HG03064 (cell line): ENCODE measurements at regions not wholly inside any gene's neighbourhood (a gene's known extent, or its start where the extent isn't known, plus 50 kb on each side); places are given as distances from the start of the nearest gene placed in this dataset.

Source experiments
- ATAC-seq: cut with Tn5 transposase; IDR thresholded peaks from one replicate; pipeline ENCODE4 v1.9.1; 2021; ENCODE audit warnings: low read depth; ENCODE audit not compliant: unreplicated experiment

DNA sequence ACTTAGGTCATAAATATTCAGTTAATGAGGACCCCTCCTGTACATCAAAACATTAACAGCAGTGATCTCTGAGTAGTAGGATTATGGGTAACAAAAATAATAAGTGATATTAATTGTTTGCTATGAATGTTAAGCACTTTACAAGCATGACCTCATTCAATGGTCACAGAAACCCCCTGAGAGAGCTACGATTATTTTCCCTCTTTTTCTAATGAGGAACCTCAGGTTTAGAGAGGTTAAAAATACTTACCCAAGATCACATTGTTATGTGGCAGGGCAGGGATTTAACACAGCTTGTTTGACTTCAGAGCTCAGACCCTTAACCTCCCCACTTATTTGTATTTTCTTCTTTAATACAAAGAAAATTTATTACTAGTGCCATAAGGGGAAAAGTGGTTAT, 228.2 kb downstream of the TBL1XR1 start:
- ATAC-seq = no peak

DNA sequence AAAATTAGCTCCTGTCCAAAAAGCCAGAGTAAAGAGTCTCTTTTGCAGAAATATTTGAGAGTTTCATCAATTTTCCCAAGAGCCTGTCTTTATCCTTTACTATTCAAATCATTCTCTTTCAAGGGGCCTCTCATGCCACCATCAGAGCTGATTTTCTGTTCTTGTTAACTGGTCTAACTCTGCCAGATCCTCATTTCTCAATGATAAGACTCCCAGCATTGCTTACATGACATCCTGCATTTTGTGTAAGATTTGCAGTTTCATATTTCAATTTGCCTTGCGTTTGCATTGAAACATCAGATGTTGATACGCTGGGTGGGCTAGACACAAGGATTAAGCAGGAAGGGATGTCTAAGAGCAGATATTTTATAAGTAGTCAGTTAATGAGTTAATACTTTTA, 228.7 kb downstream of the TBL1XR1 start:
- ATAC-seq = no peak

DNA sequence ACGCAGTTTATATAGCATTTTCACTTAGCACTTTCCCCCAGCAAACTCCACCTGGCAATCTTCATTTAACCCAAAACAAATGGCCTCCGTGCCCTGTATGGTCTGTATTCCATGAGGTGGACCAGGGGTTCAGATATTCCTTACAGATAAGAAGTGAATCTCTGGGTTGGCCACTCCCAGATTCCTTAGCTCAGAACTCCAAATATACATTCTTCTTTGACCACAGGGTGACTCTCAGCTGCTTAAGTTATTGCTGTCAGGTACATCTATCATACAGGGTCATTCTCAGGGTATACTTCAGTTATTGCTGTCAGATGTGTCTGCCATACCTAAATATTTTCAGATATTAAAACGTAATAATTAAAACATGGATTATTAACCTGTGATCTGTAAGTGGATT, 229.8 kb downstream of the TBL1XR1 start:
- ATAC-seq = no peak

DNA sequence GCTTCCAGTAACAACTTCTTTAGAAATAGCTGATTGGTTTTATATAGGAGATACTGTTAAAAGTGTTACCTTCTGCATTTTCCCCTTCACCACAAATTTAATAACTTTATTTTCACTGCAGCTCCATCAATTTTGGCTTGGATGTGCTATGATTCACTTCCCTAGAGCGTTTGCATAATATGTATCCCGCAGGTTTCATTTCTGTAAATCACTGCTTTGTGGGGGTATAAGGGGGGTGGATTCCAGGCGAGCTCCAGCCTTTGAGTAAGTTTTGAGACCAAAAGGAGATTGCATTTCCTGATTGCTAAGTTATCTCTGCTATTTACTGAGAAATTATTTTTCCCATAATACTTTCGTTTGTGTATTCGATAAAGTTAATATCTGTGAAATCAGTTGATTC, 232.6 kb downstream of the TBL1XR1 start:
- ATAC-seq = no peak

DNA sequence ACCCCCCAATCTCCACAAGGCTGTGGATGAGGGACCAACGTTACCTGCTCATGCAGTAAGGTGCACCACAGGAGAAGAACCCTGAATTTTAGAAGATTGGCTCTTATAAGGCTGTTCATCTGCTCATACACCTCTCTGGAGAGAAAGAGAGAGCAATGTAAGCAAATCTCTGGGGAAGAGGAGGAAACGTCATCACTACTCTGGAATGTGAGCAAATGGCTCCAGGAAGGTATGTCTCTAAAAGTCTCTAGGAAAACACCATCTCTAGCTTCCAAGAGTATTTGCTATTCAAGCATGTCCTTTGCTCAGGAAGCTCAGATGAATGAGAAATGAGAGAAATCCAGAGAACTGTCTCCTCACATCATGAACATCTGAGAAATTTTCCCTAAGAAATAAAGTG, 235.4 kb downstream of the TBL1XR1 start:
- no peak for ATAC-seq

DNA sequence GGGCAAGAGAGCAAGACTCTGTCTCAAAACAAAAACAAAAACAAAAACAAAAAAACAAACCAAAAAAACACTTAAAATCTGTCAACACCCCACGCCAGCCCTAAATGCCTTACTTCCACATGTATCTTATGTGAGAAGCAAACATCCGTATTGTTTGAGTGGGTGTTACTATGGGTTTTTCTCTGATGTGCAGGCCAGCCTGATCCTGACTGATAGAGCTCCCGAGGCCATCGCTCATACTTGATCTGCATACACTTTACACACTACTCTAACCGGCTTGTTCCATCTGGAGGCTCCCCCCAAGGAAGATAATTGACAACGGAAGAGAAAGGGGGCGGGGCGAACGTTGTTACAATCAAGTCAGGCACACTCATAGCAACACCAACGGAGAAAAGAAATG, 237.4 kb downstream of the TBL1XR1 start:
- no peak for ATAC-seq

DNA sequence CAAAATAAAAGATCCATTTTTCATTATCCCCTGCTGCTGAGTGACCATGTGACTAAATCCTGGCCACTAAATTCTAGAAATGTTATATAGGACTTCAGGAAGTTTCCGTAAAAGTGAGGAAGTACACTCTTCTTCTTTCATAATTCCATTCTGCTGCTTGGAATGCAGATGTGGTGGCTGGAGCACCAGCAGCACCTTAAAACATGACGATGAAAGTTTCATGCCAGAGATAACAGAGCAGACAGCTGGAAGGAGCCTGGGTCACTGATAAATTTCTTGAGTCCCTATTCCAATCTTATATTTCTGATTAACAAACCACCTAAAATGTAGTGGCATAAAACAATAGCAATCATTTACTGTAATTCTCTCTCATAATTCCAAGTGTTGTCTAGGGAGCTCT, 238.7 kb downstream of the TBL1XR1 start:
- no peak for ATAC-seq

DNA sequence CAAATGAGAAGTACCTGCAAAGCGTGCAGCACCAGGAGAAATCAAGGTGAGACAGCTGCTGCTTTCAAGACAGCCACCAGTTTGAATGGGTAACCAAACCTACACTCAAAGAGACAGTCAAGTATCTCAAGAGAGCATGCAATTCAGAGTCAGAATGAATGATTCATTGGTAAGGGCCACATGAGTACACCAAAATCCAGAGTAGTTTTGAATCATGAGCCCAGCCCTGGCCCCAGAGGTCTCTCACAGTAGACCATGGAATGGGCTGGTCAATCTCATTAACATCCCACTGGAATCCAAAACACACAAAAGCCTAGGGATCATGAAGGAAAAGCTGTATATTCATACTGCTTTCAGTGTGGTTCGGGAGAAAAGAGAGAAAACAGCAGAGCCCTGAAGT, 242.8 kb downstream of the TBL1XR1 start:
- ATAC-seq = no peak

DNA sequence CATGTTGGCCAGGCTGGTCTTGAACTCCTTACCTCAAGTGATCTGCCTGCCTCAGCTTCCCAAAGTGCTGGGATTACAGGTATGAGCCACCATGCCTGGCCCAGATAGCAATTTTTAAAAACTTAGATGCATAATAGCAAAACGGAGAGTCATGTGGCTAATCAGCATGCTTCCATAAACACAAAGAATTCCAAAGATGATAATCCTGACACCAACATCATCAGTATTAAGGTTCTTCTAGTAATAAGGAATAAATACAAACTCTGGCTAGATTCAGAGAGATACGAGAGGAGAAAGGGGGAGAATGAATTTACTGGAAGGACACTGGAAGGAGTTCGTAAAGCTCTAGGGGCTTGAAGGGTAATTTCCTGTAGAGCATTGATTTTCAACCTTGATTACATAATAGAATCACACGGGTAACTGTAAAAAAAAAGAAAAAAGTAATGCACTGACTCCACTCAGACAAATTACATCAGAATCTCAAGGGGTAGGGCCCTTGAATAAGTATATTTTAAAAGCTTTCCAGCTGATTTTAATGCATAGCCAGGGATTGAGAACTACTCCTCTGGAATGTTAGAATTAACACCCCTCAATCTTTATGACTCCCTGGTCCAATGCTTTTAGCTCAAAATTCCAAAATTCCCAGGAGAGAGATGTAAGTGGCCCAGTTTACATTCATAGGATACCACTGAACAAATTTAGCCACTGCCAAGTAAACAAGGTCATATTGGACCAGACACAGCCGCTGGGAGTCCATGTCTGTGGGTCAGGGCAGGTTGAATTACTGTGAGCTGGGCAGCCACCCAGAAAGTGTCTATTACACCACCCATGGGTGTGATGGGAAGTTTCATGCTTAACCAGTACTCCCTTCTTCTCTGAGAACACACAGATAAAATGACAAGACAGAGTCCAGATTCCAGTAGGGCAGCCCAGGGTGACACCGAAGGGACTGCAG, 243.9 kb downstream of the TBL1XR1 start:
- no peak for ATAC-seq

DNA sequence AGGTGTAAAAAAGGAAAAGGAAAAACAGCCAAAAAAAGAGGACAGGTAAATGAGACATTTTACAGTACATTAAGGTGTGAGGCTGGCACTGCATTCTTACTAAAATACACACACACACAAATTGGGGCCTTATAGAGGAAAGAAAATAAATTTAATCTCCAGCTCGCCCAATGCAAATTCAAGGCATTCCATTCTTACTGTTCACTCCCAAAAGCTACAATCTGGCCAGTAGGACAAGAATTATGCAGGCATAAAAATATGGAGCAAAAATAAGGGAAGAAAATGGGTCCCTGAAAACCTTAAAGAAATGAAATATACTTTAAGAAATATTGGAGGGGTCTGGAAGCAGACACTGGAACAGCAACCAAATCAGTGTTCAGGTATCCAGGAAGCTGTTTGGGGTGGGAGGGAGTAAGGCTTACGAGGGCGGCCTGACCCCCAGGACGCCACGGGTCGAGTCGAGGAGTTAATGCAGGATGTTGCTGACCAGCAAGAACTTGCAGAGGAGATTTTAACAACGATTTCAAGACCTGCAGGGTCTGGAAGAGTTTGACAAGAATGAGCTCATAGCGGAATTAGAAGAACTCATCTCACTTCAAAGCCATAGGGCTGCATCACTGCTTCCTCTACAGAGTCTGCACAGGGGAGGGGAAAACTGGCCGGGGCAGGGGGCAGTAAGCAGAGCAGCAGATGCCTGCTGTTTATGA, 245.5 kb downstream of the TBL1XR1 start:
- ATAC-seq = no peak

DNA sequence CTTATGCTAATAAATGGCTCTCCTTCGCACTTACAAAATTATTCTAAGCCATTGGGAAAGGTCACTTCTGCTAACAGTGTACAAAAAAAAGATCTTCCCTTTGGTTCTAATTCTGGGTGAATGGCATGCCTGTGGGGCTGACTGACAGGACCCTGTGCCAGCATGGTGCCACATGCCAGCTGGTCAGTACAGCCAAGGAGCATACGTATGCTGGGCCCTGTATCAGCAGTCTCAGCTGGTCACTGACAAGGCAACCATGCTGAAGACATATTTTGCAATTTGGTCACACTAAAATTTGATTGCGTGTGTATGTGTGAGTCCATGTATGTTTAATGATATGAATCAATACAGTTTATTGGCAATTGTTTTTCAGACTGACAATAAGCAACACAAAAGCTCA, 246.1 kb downstream of the TBL1XR1 start:
- no peak for ATAC-seq

DNA sequence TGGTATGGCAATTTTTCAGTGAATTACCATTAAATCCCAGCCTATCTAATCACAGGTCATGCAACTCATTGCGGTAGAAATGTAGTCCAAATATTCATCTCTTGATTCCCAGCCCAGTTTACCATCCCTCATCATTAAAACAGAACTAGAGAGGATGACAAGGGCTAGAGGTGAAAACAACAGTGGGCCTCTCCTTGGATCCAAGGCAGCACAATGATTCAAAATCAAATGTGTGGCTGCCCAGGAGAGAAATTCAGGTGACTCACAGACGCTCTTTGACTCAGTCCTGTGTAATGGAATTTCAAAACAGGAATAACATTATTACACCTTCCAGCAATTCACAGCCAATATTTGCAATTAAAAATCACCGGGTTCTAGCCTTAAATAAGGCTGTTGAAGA, 246.5 kb downstream of the TBL1XR1 start:
- ATAC-seq = no peak

DNA sequence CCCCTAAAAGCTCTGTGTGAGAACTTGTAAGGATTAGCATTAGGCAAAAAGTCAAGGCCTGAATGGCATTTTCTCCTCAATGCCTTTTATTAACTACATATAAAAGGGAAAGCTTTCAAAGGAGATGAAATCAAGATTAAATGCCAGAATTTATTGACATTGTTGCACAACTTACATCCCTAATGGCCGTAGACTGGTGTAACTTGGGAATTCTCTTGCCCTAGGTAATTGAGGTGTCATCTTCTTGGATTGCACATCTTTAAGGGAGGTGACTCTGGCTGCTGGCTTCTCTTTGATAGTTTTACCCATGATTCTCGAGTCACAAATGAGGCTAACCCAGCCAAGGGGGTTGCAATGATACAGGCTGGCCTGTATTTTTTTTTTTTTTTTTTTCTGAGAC, 249.1 kb downstream of the TBL1XR1 start:
- no peak for ATAC-seq

DNA sequence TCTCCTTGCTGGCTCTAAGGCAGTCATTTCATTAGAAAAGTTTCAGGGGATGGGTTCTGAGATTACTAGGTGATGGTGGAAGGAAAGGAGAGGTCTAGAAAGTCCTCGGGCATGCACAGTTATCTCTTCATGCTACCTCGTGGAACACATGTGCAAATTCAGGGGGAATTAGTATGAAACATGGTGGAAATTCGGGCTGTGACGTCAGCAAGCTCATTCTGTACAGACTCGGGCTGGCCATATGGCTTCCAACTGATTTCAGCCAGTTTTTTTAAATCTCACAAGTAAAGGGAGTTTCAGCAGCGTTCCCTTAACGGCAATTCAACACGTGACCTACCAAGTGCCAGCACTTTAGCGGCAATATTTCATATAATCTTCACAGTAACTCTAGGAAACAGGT, 251.1 kb downstream of the TBL1XR1 start:
- no peak for ATAC-seq

DNA sequence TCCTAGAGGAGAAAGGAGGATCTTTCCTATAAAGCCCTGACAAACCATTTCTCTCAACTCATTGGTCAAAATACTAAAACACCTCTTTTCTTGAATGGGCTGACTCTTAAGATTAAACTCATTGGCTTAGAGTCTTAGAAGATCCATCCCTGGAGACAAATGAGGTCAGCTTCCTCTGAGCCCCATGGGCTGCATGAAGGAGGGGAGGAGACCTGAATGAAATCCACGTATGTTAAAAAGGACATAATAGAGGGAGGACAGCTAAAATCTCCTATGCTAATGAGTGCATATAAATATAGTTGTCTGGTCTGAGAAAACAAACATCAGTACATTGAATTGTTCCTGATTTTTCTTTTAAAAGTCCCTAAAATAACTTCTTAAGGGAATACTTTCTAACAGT, 255.0 kb downstream of the TBL1XR1 start:
- ATAC-seq = no peak

DNA sequence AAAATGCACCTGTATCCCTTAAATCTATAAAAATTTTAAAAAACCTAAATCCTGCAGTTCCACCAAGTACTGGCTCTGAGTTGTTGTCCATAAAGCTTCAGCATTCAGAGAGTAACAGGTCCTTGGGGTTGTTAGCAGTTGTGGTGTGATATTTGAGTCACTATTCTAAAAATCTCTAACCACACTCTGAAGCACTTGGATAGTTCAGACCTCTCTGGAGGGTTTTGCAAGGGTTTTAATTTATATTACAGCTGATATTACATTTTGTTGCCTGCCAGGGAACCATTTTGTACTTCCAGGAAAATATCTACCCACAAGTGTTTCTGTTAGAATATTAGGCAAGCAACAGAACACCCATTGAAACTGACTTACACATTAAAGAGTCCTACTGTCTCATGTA, 255.6 kb downstream of the TBL1XR1 start:
- no peak for ATAC-seq

DNA sequence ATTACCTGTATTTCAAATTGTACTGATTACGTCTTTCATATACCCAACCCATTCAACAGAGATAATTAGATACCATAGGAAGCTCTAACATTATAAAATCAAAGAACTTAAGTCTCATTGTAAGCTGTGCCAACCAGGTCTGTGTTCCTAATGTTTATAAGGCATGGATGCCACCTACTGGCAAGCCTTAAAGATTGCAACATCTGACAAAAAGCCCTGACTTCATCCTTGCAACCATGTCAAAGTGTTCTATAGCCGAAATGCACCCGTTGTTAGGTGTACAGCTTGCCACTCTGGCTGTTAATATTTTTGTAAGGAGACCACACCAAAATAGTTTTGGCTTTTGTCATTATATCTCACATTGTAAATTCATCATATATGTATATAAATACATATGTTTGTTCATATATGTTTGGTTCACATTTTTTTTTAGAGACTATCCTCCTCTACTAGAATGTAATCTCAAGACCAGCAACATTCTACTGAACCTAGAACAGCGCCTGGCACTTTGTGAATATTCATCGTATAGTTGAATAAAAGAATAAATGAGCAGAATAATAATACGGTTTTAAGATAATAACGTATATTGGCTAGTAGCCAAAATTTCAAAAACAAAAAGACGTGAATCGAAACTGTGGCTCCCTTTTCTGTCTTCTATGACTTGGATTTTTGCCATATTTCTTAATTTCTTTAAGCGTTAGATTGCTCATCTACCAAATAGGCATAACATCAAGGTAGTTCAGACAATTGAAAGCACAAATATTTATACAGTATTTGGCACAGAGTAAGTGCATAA, 258.1 kb downstream of the TBL1XR1 start:
- ATAC-seq = peak; percentile 91

DNA sequence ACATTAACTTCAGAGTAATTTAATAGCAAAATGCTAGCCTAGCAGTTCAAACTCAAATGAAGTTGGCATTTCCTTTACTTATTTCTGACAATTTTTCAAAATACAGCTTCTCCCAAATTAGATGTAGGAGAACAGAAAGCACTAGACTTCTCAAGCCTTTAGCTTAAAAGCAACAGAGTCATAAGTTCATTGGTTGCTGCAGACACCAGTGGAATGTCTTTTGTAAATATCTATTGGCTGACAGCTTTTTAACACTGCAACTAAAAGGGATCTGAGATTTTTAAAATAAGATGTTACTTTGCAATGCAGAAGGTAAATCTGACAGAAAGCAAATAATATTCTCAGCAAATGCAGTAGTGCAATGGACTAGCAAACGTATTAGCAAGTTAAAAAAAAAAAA, 259.3 kb downstream of the TBL1XR1 start:
- no peak for ATAC-seq

DNA sequence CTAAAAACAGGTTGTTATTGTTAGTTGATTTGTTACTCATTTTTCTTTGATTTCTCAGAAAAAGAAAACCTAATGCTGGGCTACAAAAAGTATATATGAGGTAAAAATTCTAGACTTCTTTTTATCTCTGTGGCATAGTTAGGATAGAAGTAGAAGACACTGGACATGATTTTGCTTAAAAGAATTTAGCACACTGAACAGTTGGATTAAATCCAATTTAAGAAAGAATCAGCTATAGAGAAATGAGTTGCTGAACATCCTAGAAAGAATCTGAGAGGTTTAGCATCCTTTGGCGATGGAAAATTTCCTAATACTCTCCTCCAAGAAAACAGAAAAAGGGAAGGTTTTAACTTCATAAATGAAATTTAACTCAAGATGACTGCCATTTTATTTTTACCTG, 259.7 kb downstream of the TBL1XR1 start:
- no peak for ATAC-seq

DNA sequence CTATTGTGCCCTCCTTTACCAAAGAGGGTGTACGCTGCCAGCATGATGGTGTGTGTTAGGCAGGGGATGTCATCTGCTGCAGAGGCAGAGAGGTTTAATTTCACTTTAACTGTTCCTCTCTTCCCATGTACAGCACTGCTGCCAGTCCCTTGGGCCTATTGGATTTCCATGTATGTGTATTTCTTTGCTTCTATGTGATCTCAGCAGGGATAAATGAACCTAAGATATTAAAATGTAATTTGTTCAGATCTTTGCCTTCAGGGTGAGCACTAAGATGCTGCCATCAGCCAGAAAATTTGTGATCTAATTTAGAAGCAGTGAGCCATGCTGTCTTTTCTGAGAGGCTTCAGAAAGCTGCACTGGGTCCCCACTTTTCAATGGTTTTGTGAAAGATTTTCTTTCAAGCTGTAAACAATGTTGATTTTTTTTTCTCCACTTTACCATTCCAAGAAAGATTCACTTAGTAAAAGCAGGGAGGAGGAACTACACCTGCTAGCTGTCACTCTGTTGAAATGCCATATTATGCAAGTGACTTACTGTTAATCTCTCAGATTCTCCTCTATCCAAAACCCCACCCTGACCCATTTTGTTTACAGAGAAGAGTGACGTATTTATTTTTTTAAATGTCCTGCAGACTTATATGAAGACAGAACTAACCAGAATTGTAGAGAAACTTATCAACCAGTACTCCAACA, 261.9 kb downstream of the TBL1XR1 start:
- no peak for ATAC-seq

DNA sequence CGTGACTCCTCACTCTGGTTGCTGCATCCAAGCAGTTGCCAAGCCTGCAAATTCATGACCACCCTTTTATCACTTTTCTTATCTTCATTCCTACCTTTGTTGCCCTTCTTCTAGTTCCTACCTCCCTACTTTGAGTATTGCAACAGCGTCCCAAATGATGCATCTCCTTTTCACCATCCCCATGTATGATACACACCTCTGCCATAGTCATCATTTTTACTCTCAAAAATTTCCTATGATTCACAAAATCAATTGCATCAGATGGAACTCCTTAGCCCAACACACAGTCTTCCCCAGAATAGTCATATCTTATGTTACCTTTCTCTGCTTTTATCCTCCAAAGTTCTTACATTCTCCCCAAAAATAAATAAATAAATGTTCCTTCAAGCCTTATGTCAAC, 262.6 kb downstream of the TBL1XR1 start:
- ATAC-seq = no peak
